ENCODE measurements at regions not wholly inside any gene's neighbourhood (a gene's known extent, or its start where the extent isn't known, plus 50 kb on each side); places are given as distances from the start of the nearest gene placed in this dataset.

DNA sequence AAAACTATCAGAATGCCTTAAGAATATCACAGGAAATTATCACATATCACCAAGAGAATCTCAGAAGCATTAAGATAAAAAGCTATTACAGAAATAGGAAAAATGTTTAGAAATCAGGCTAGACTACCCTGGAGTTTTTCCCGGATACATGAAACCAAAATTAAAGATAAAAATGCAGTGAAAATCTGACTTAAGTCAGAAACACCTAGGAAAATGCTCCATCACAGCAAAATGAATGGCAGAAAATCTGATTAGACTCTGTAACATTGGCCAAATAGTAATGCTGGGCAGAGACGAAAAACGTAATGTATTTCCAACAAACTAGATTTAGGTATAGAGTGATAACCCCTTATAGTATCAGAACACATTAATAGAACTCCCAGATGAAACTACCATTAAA lies 1626.7 kb upstream of the C9orf72 start:
- Histone ChIP-seq H3K9me3 (ENCODE audit: control extremely low read depth in 1 of 5, control insufficient read depth in 4 of 5, insufficient read depth in 2 of 5, low read depth in 1 of 5, low read length in 4 of 5) (no peaks in the 10 kb centered on the region), H3K27ac (ENCODE audit: insufficient read depth in 1 of 2, low read depth in 1 of 2, low read length in 2 of 2, poor library complexity in 1 of 2, severe bottlenecking in 2 of 2) (no peak overlapping the region), H3K36me3 (ENCODE audit: control insufficient read depth in 4 of 4, insufficient read depth in 4 of 4, low read length in 3 of 4) (no peaks in the 10 kb centered on the region), H3K4me1 (ENCODE audit: control extremely low read depth in 1 of 4, control insufficient read depth in 4 of 4, insufficient read depth in 4 of 4, low read length in 3 of 4) (no peaks in the 10 kb centered on the region), H3K4me3 (ENCODE audit: control insufficient read depth in 1 of 7, extremely low read depth in 1 of 7, insufficient read depth in 4 of 7, low read depth in 2 of 7, low read length in 6 of 7) (no peak overlapping the region), H3K27me3 (replicated peaks in 2 of 5; ENCODE audit: control insufficient read depth in 4 of 5, insufficient read depth in 5 of 5, low read length in 4 of 5) (no peaks in the 10 kb centered on the region)
- WGBS (ENCODE audit: insufficient coverage): no CpG with 5 or more reads among the region's 3 CpGs
- no peak for DNase-seq
- CTCF ChIA-PET: no interaction called here
- POLR2A ChIA-PET: no interaction called here

DNA sequence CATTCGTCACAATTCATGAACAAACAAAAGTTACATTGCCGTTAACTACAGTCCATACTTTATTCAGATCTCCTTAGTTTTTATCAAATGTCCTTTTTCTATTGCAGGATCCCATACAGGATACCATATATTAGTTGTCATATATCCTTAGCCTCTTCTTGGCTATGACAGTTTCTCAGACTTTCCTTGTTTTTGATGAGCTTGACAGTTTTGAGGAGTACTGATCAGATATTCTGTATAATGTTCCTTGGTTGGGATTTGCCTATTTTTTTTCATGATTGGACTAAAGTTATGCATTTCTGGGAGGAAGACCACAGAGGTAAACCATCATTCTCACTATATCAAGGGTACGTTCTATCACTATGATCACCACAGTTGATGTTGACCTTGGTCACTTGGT lies 1627.4 kb upstream of the C9orf72 start:
- ChIA-PET POLR2A (no interaction called here), CTCF (no interaction called here)
- Histone ChIP-seq H3K27ac (ENCODE audit: insufficient read depth in 1 of 2, low read depth in 1 of 2, low read length in 2 of 2, poor library complexity in 1 of 2, severe bottlenecking in 2 of 2) (no peak overlapping the region), H3K36me3 (ENCODE audit: control insufficient read depth in 4 of 4, insufficient read depth in 4 of 4, low read length in 3 of 4) (no peaks in the 10 kb centered on the region), H3K27me3 (replicated peaks in 2 of 5; ENCODE audit: control insufficient read depth in 4 of 5, insufficient read depth in 5 of 5, low read length in 4 of 5) (no peaks in the 10 kb centered on the region), H3K4me3 (ENCODE audit: control insufficient read depth in 1 of 7, extremely low read depth in 1 of 7, insufficient read depth in 4 of 7, low read depth in 2 of 7, low read length in 6 of 7) (no peak overlapping the region), H3K9me3 (ENCODE audit: control extremely low read depth in 1 of 5, control insufficient read depth in 4 of 5, insufficient read depth in 2 of 5, low read depth in 1 of 5, low read length in 4 of 5) (no peaks in the 10 kb centered on the region), H3K4me1 (ENCODE audit: control extremely low read depth in 1 of 4, control insufficient read depth in 4 of 4, insufficient read depth in 4 of 4, low read length in 3 of 4) (no peaks in the 10 kb centered on the region)
- 100% methylated on average over 2 of the region's 3 CpGs for WGBS (ENCODE audit: insufficient coverage)
- no peak for DNase-seq

- no peaks in the 10 kb centered on the region for H3K9me3 ChIP-seq (ENCODE audit: control extremely low read depth in 1 of 5, control insufficient read depth in 4 of 5, insufficient read depth in 2 of 5, low read depth in 1 of 5, low read length in 4 of 5)
- ChIA-PET POLR2A (interaction anchor here (1.5 kb wide), 1 partner anchor 10 kb away, joined by 3 read pairs; the partner anchor contains the start of gene LINGO2), CTCF (interaction anchor here (1.8 kb wide), 1 partner anchor 11 kb away, joined by 6 read pairs; the partner anchor contains the start of gene LINGO2)
- H3K36me3 ChIP-seq (ENCODE audit: control insufficient read depth in 4 of 4, insufficient read depth in 4 of 4, low read length in 3 of 4): no peaks in the 10 kb centered on the region
- H3K4me1 ChIP-seq (ENCODE audit: control extremely low read depth in 1 of 4, control insufficient read depth in 4 of 4, insufficient read depth in 4 of 4, low read length in 3 of 4): no peaks in the 10 kb centered on the region
- no peak overlapping the region for H3K4me3 ChIP-seq (ENCODE audit: control insufficient read depth in 1 of 7, extremely low read depth in 1 of 7, insufficient read depth in 4 of 7, low read depth in 2 of 7, low read length in 6 of 7)
- DNase-seq: no peak
- WGBS (ENCODE audit: insufficient coverage): 100% methylated on average over 2 of the region's 2 CpGs
- no peaks in the 10 kb centered on the region for H3K27me3 ChIP-seq (replicated peaks in 2 of 5; ENCODE audit: control insufficient read depth in 4 of 5, insufficient read depth in 5 of 5, low read length in 4 of 5)
- no peak overlapping the region for H3K27ac ChIP-seq (ENCODE audit: insufficient read depth in 1 of 2, low read depth in 1 of 2, low read length in 2 of 2, poor library complexity in 1 of 2, severe bottlenecking in 2 of 2)
Measured at GRCh38 chr9:29203244-29203930, 1630.1 kb upstream of the C9orf72 start.

- Histone ChIP-seq H3K9me3 (ENCODE audit: control extremely low read depth in 1 of 5, control insufficient read depth in 4 of 5, insufficient read depth in 2 of 5, low read depth in 1 of 5, low read length in 4 of 5) (no peaks in the 10 kb centered on the region), H3K4me1 (ENCODE audit: control extremely low read depth in 1 of 4, control insufficient read depth in 4 of 4, insufficient read depth in 4 of 4, low read length in 3 of 4) (peaks cover 2 to 24% (median 21%) of the 10 kb centered on the region in 4 experiments), H3K36me3 (ENCODE audit: control insufficient read depth in 4 of 4, insufficient read depth in 4 of 4, low read length in 3 of 4) (no peaks in the 10 kb centered on the region), H3K27ac (ENCODE audit: insufficient read depth in 1 of 2, low read depth in 1 of 2, low read length in 2 of 2, poor library complexity in 1 of 2, severe bottlenecking in 2 of 2) (no peak overlapping the region), H3K27me3 (replicated peaks in 2 of 5; ENCODE audit: control insufficient read depth in 4 of 5, insufficient read depth in 5 of 5, low read length in 4 of 5) (peaks cover 7 to 36% (median 24%) of the 10 kb centered on the region in 5 experiments), H3K4me3 (ENCODE audit: control insufficient read depth in 1 of 7, extremely low read depth in 1 of 7, insufficient read depth in 4 of 7, low read depth in 2 of 7, low read length in 6 of 7) (no peak overlapping the region)
- CTCF ChIA-PET: no interaction called here
- DNase-seq: no peak
- POLR2A ChIA-PET: no interaction called here
Measured at GRCh38 chr9:29208670-29209069, 1635.4 kb upstream of the C9orf72 start.

GRCh38 chr9:29209748-29210291 lies 1636.5 kb upstream of the C9orf72 start:
- Histone ChIP-seq H3K4me3 (ENCODE audit: control insufficient read depth in 1 of 7, extremely low read depth in 1 of 7, insufficient read depth in 4 of 7, low read depth in 2 of 7, low read length in 6 of 7) (no peak overlapping the region), H3K9me3 (ENCODE audit: control extremely low read depth in 1 of 5, control insufficient read depth in 4 of 5, insufficient read depth in 2 of 5, low read depth in 1 of 5, low read length in 4 of 5) (no peaks in the 10 kb centered on the region), H3K27me3 (replicated peaks in 2 of 5; ENCODE audit: control insufficient read depth in 4 of 5, insufficient read depth in 5 of 5, low read length in 4 of 5) (peaks cover 10 to 48% (median 35%) of the 10 kb centered on the region in 5 experiments), H3K27ac (ENCODE audit: insufficient read depth in 1 of 2, low read depth in 1 of 2, low read length in 2 of 2, poor library complexity in 1 of 2, severe bottlenecking in 2 of 2) (no peak overlapping the region), H3K4me1 (ENCODE audit: control extremely low read depth in 1 of 4, control insufficient read depth in 4 of 4, insufficient read depth in 4 of 4, low read length in 3 of 4) (peaks cover 4 to 36% (median 31%) of the 10 kb centered on the region in 4 experiments), H3K36me3 (ENCODE audit: control insufficient read depth in 4 of 4, insufficient read depth in 4 of 4, low read length in 3 of 4) (no peaks in the 10 kb centered on the region)
- no peak for DNase-seq
- no CpG with 5 or more reads among the region's 2 CpGs for WGBS (ENCODE audit: insufficient coverage)
- CTCF ChIA-PET: no interaction called here
- POLR2A ChIA-PET: no interaction called here

DNA sequence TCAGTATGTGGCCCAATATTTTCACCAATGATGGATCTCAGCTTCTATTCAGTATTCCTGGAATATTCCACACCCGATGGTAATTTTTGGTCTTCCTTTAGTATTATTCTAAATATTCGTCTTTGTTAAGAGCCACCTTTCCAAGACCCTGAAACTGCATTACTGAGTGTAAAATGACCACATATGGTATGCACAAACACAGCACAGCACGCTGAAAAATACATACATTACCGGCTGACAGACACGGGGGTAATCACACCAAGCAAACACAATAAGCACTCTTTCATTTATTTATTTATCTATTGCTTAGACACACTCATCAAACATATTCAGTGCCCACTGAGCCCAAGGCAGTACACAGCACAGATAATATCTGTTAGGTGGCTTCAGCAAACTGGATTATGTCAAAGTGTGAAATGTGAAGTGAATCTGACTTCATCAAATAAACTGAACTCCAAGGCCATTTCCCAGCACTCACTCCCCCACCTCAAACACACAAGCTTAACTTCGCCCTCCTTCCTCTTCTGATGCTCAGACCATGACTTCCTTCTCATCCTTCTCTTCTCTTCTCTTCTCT lies 1637.8 kb upstream of the C9orf72 start:
- no peak overlapping the region for H3K27ac ChIP-seq (ENCODE audit: insufficient read depth in 1 of 2, low read depth in 1 of 2, low read length in 2 of 2, poor library complexity in 1 of 2, severe bottlenecking in 2 of 2)
- peaks cover 4 to 40% (median 33%) of the 10 kb centered on the region in 4 experiments for H3K4me1 ChIP-seq (ENCODE audit: control extremely low read depth in 1 of 4, control insufficient read depth in 4 of 4, insufficient read depth in 4 of 4, low read length in 3 of 4)
- no peaks in the 10 kb centered on the region for H3K9me3 ChIP-seq (ENCODE audit: control extremely low read depth in 1 of 5, control insufficient read depth in 4 of 5, insufficient read depth in 2 of 5, low read depth in 1 of 5, low read length in 4 of 5)
- peak overlapping the region in 2 of 7 experiments; percentile 68 to 78 for H3K4me3 ChIP-seq (ENCODE audit: control insufficient read depth in 1 of 7, extremely low read depth in 1 of 7, insufficient read depth in 4 of 7, low read depth in 2 of 7, low read length in 6 of 7)
- no peaks in the 10 kb centered on the region for H3K36me3 ChIP-seq (ENCODE audit: control insufficient read depth in 4 of 4, insufficient read depth in 4 of 4, low read length in 3 of 4)
- DNase-seq: peak in 1 of 3 donors; percentile 9
- 59% methylated on average over 5 of the region's 6 CpGs for WGBS (ENCODE audit: insufficient coverage)
- peaks cover 22 to 61% (median 45%) of the 10 kb centered on the region in 5 experiments for H3K27me3 ChIP-seq (replicated peaks in 2 of 5; ENCODE audit: control insufficient read depth in 4 of 5, insufficient read depth in 5 of 5, low read length in 4 of 5)
- POLR2A ChIA-PET: no interaction called here
- CTCF ChIA-PET: interaction anchor here (1.0 to 1.7 kb wide), 3 partner anchors 10 to 14 kb away, joined by 3 to 6 read pairs (median 3); no protein-coding TSS in a partner anchor
